HUDEP-2 (cell line): ENCODE measurements at regions not wholly inside any gene's neighbourhood (a gene's known extent, or its start where the extent isn't known, plus 50 kb on each side); places are given as distances from the start of the nearest gene placed in this dataset.

Experiments used
- DNase-seq, 76 experiments: peaks; one replicate each; lab custom pipeline; 2025; ENCODE audit not compliant: unreplicated experiment in 76 of 76; lab: John Stamatoyannopoulos, UW

GRCh38 chr2:191598296-191598695 lies 79.6 kb upstream of the NABP1 start:
- no peak for DNase-seq

- DNase-seq, result peak in 1 of 76 experiments; percentile 4
These were observed 76.9 kb upstream of the NABP1 start for GRCh38 chr2:191601060-191601459.

GRCh38 chr2:191604154-191604553 lies 73.8 kb upstream of the NABP1 start:
- no peak for DNase-seq

GRCh38 chr2:191607096-191607495 lies 70.8 kb upstream of the NABP1 start:
- no peak for DNase-seq

GRCh38 chr2:191610756-191611155 lies 67.2 kb upstream of the NABP1 start:
- no peak for DNase-seq

GRCh38 chr2:191611614-191612013 lies 66.3 kb upstream of the NABP1 start:
- DNase-seq, result no peak

- DNase-seq, result no peak
These were observed 65.4 kb upstream of the NABP1 start for GRCh38 chr2:191612496-191612895.

GRCh38 chr2:191614759-191615158 lies 63.2 kb upstream of the NABP1 start:
- DNase-seq, result no peak

GRCh38 chr2:191615596-191615995 lies 62.3 kb upstream of the NABP1 start:
- no peak for DNase-seq

- DNase-seq, result no peak
These were observed 60.4 kb upstream of the NABP1 start for GRCh38 chr2:191617575-191617974.

GRCh38 chr2:191618046-191618780 lies 59.7 kb upstream of the NABP1 start:
- no peak for DNase-seq

GRCh38 chr2:191618786-191619185 lies 59.1 kb upstream of the NABP1 start:
- no peak for DNase-seq

GRCh38 chr2:191620144-191620543 lies 57.8 kb upstream of the NABP1 start:
- DNase-seq, result no peak

GRCh38 chr2:191622374-191623320 lies 55.3 kb upstream of the NABP1 start:
- no peak for DNase-seq

GRCh38 chr2:191625016-191625415 lies 52.9 kb upstream of the NABP1 start:
- peak in 1 of 76 experiments; percentile 15 for DNase-seq

- no peak for DNase-seq
These were observed 52.5 kb upstream of the NABP1 start for GRCh38 chr2:191625446-191625845.

- no peak for DNase-seq
These were observed 51.3 kb upstream of the NABP1 start for GRCh38 chr2:191626497-191627151.

GRCh38 chr2:191627518-191627917 lies 50.4 kb upstream of the NABP1 start:
- DNase-seq, result no peak
